Testis (tissue), 2 donors: ENCODE measurements at regions not wholly inside any gene's neighbourhood (a gene's known extent, or its start where the extent isn't known, plus 50 kb on each side); places are given as distances from the start of the nearest gene placed in this dataset.

Experiments
- DNase-seq: peaks from one replicate; pipeline ENCODE4 v3.0.0-alpha.2; 2019
- H3K27ac ChIP-seq, 2 donors: fragments of 200-600 bp; sonication (generic); one replicate each; pipeline ENCODE4 v1.5.1; 2019
- H3K27me3 ChIP-seq: fragments of 200-600 bp; sonication (generic); one replicate; pipeline ENCODE4 v1.5.1; 2019
- H3K36me3 ChIP-seq: fragments of 200-600 bp; sonication (generic); one replicate; pipeline ENCODE4 v1.5.1; 2017; ENCODE audit warnings: low read depth; ENCODE audit errors: missing control alignments
- H3K4me1 ChIP-seq: fragments of 200-600 bp; sonication (generic); one replicate; pipeline ENCODE4 v1.5.1; 2019
- H3K4me3 ChIP-seq, 2 donors: fragments of 200-600 bp; sonication (generic); one replicate each; pipeline ENCODE4 v1.5.1; 2017 to 2019
- H3K9me3 ChIP-seq: fragments of 200-600 bp; sonication (generic); one replicate; pipeline ENCODE4 v1.5.1; 2017
- POLR2A ChIP-seq: fragments of 450-650 bp; IDR thresholded peaks from one replicate; pipeline ENCODE4 v1.6.1; 2017; ENCODE audit warnings: antibody characterized with exemption, mild to moderate bottlenecking, moderate library complexity
- WGBS, 2 donors: methylation state at CpG; one replicate each; pipeline ENCODE4 v1.1.5; 2018; 5-methylcytosine and 5-hydroxymethylcytosine counted together
- intact Hi-C: fragments of 100-400 bp; cut with DNase I; formaldehyde crosslinking; loops from one replicate; pipeline ENCODE4 v1.15.1; 2023; ENCODE audit warnings: low total_unique reads
- TF ChIP-seq, protein P1 (sequence below), 3 experiments: fragments of 450-650 bp in 2 of 3; fragments of 200-600 bp in 1 of 3; sonication (generic) in 1 of 3; IDR thresholded peaks; one replicate each; pipeline ENCODE4 v1.5.1; 2016 to 2019; ENCODE audit warnings: antibody characterized with exemption in 3 of 3, mild to moderate bottlenecking in 2 of 3, moderate library complexity in 1 of 3

- intact Hi-C loops = no loop called here
- no peak for DNase-seq
- Histone ChIP-seq H3K27me3 (no peaks in the 10 kb centered on the region), H3K4me3 (no peak overlapping the region), H3K27ac (no peak overlapping the region), H3K4me1 (no peaks in the 10 kb centered on the region), H3K36me3 (no peaks in the 10 kb centered on the region), H3K9me3 (no peaks in the 10 kb centered on the region)
- TF ChIP-seq, protein P1, sequence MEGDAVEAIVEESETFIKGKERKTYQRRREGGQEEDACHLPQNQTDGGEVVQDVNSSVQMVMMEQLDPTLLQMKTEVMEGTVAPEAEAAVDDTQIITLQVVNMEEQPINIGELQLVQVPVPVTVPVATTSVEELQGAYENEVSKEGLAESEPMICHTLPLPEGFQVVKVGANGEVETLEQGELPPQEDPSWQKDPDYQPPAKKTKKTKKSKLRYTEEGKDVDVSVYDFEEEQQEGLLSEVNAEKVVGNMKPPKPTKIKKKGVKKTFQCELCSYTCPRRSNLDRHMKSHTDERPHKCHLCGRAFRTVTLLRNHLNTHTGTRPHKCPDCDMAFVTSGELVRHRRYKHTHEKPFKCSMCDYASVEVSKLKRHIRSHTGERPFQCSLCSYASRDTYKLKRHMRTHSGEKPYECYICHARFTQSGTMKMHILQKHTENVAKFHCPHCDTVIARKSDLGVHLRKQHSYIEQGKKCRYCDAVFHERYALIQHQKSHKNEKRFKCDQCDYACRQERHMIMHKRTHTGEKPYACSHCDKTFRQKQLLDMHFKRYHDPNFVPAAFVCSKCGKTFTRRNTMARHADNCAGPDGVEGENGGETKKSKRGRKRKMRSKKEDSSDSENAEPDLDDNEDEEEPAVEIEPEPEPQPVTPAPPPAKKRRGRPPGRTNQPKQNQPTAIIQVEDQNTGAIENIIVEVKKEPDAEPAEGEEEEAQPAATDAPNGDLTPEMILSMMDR (IDR thresholded peaks at IDR 0.05) = no peak
- no peak for TF ChIP-seq POLR2A
- WGBS, 2 donors = 88 to 90% methylated on average over 1 of the region's 1 CpG
These were observed 727.9 kb upstream of the SEMA6A start for GRCh38 chr5:117302473-117302872.

DNA sequence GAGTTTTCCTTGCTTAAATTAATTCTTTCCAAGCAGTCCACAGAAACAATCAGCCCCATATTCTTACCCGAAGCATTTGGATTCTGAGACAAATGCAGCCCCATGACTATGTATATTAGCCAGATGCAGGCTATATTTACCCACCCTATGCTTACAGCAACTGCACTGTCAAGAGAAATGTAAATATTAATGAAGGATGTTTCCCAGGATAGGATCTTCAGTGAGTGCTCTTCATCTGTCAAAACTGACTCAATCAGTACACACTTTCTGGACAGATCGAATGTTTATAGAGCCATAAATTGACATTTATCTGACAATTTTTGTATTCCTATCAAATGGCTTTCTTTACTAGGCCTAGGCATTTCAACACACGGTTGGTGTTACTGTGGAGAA, 725.3 kb upstream of the SEMA6A start:
- no peaks in the 10 kb centered on the region for H3K27me3 ChIP-seq
- intact Hi-C loops = no loop called here
- H3K36me3 ChIP-seq = no peaks in the 10 kb centered on the region
- TF ChIP-seq, protein P1 (IDR thresholded peaks at IDR 0.05) = no peak
- no peak for TF ChIP-seq POLR2A
- 77 to 79% methylated on average over 3 of the region's 3 CpGs for WGBS, 2 donors
- H3K4me1 ChIP-seq = no peaks in the 10 kb centered on the region
- no peak overlapping the region for H3K27ac ChIP-seq
- no peak overlapping the region for H3K4me3 ChIP-seq
- no peaks in the 10 kb centered on the region for H3K9me3 ChIP-seq
- no peak for DNase-seq

DNA sequence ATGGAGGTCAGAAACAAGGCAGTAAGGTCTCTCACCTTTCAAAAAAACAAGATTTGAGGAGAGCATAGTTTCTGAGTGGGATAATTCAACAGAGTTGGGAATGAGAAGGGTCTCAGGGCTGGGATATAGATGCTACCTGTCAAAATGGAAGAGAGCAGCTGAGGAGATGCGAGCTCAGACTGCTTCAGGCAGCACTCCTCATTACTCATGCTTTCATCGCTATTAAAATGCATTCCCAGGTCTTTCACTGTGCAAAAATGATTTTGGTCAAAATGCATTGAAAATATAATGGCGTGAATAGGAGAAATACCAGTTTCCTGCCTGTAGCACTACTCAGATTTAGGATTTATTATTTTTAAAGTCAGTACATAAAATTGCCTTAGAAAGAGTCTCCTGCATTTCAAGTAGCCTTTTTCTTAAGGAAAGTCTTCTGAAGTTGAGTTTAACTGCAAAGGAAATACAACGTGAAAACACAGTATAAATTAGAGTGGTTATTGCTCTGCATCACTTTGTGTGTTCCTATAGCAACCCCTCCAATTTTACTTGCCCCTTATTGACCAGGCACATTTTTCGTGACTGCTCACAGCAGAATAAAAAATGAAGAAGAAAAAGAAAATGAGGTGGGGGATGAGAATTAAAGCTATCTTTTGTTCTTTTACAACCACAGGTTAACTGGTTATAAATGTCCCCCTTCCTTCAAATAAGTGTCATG, 724.8 kb upstream of the SEMA6A start:
- intact Hi-C loops = no loop called here
- no peaks in the 10 kb centered on the region for H3K27me3 ChIP-seq

GRCh38 chr5:117296872-117297271, 722.2 kb upstream of the SEMA6A start:
- Histone ChIP-seq H3K9me3 (no peaks in the 10 kb centered on the region), H3K4me3 (no peak overlapping the region), H3K27me3 (no peaks in the 10 kb centered on the region), H3K36me3 (no peaks in the 10 kb centered on the region), H3K27ac (no peak overlapping the region), H3K4me1 (no peaks in the 10 kb centered on the region)
- TF ChIP-seq POLR2A = no peak
- TF ChIP-seq, protein P1 (IDR thresholded peaks at IDR 0.05) = no peak
- DNase-seq = no peak
- intact Hi-C loops = no loop called here
- 86 to 87% methylated on average over 2 of the region's 2 CpGs for WGBS, 2 donors

More for the DNA sequence above, 724.8 kb upstream of the SEMA6A start:
- H3K9me3 ChIP-seq = no peaks in the 10 kb centered on the region
- H3K36me3 ChIP-seq = no peaks in the 10 kb centered on the region
- DNase-seq = no peak
- H3K4me3 ChIP-seq = no peak overlapping the region
- no peak overlapping the region for H3K27ac ChIP-seq
- H3K4me1 ChIP-seq = no peaks in the 10 kb centered on the region
- no peak for TF ChIP-seq POLR2A
- TF ChIP-seq, protein P1 (IDR thresholded peaks at IDR 0.05) = no peak
- 82 to 86% methylated on average over 5 of the region's 5 CpGs for WGBS, 2 donors

- no peak for DNase-seq
- Histone ChIP-seq H3K4me1 (no peaks in the 10 kb centered on the region), H3K36me3 (no peaks in the 10 kb centered on the region), H3K27ac (no peak overlapping the region), H3K9me3 (no peaks in the 10 kb centered on the region), H3K4me3 (no peak overlapping the region), H3K27me3 (no peaks in the 10 kb centered on the region)
- no peak for TF ChIP-seq POLR2A
- TF ChIP-seq, protein P1 (IDR thresholded peaks at IDR 0.05) = no peak
- intact Hi-C loops = no loop called here
- WGBS, 2 donors = 88 to 90% methylated on average over 1 of the region's 1 CpG
These were observed 721.3 kb upstream of the SEMA6A start for GRCh38 chr5:117295941-117296340.
